ENCODE measurements at regions not wholly inside any gene's neighbourhood (a gene's known extent, or its start where the extent isn't known, plus 50 kb on each side); places are given as distances from the start of the nearest gene placed in this dataset.

DNA sequence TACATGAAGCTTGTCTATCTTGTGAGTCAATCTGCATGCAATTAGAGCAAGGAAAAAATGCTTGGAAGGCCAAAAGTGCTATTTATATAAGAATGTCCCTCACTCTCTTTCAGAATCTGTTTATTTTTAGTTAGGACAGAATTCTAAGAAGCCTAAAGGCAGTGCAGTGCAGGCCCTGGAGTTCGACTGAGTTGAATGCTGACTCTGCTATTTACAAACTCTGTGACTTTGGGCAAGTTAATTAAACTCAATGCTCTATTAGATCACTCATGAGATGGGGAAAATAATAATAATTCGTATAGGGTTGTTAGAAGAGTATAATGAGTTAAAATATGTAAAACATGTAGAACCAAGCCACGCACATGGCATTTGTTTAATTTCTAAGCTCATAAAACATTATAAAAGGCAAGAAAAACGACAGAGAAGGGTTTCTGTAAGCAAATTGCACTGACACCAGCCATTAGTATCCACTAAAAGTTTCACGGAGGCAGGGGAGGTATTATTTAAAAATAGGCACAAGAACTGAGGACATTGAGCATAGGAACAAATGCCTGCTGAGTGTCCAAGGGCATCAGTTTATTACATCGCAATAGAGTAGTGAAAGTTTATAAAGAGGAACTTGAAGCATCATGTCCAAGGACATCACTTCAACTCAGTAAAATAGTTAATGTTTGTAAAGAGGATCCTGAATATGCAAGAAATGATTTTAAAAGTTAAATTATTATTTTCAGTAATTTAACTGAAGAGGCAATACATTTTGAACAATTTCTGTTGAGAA, 115.0 kb upstream of the INPP4B start:
- no peak for DNase-seq (ENCODE audit: low read depth)
- TF ChIP-seq, protein P1, sequence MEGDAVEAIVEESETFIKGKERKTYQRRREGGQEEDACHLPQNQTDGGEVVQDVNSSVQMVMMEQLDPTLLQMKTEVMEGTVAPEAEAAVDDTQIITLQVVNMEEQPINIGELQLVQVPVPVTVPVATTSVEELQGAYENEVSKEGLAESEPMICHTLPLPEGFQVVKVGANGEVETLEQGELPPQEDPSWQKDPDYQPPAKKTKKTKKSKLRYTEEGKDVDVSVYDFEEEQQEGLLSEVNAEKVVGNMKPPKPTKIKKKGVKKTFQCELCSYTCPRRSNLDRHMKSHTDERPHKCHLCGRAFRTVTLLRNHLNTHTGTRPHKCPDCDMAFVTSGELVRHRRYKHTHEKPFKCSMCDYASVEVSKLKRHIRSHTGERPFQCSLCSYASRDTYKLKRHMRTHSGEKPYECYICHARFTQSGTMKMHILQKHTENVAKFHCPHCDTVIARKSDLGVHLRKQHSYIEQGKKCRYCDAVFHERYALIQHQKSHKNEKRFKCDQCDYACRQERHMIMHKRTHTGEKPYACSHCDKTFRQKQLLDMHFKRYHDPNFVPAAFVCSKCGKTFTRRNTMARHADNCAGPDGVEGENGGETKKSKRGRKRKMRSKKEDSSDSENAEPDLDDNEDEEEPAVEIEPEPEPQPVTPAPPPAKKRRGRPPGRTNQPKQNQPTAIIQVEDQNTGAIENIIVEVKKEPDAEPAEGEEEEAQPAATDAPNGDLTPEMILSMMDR (IDR thresholded peaks at IDR 0.05; ENCODE audit: low read depth, low read length, missing control alignments): no peak
- no peak overlapping the region for H3K4me3 ChIP-seq (ENCODE audit: low read depth, low read length)

DNA sequence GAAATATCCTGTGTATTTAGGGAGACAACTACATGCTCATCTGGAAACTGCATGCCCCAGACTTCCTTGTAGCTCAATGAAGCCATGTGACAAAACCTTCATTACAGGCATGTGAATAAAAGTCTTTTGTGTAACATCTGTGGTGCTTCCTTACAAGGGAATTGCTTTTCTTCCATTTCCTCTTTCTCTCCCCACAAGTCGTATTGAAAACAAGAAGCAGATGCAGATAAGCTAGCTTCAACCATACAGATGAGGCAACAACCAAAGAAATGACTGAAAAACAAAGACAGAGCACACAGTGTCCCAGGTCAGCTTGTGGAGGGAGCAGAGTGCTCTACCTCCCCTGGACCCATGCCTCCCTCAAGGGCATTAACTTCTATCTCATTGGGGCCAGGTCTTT, 115.8 kb upstream of the INPP4B start:
- no peak for DNase-seq (ENCODE audit: low read depth)
- H3K4me3 ChIP-seq (ENCODE audit: low read depth, low read length): no peak overlapping the region
- TF ChIP-seq, protein P1 (IDR thresholded peaks at IDR 0.05; ENCODE audit: low read depth, low read length, missing control alignments): no peak

DNA sequence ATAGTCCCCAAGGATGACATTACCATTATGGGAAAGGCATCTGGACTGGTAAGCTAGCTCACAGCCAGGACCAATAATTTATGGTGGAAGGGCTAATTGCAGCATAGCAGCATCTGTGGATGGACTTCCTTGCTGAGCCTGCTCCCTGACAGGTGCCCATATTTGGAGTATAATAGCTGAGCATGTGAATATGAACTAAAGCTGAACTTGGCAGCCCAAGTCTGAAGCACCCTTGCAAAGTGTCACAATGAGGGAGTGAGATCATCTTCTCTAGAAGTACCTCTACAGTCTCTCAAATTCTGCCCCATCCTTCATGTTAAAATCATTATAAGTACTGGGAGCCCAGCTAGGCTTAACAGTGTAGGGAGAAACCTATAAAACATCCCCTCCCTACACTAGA, 128.2 kb upstream of the INPP4B start:
- DNase-seq (ENCODE audit: low read depth): no peak
- TF ChIP-seq, protein P1 (IDR thresholded peaks at IDR 0.05; ENCODE audit: low read depth, low read length, missing control alignments): no peak
- H3K4me3 ChIP-seq (ENCODE audit: low read depth, low read length): no peak overlapping the region

DNA sequence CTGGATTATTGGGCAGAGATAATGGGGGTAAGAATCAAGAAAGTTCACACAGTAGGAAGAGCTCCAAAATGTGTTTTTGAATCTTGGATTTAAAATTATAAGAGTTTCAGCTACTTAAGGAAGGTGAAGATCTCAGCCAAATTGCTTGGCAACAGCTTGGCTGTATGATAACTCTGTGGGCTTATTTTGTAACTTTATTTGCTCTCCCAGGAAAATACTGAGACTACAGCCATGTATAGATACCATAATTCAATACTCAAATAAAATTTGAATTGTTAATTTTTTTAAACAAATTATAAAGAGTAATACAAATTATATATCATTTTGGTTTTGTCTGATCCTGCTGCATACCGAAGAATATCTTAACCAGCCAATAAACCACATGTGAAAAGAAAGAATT, 129.5 kb upstream of the INPP4B start:
- TF ChIP-seq, protein P1 (IDR thresholded peaks at IDR 0.05; ENCODE audit: low read depth, low read length, missing control alignments): no peak
- H3K4me3 ChIP-seq (ENCODE audit: low read depth, low read length): no peak overlapping the region
- DNase-seq (ENCODE audit: low read depth): no peak

DNA sequence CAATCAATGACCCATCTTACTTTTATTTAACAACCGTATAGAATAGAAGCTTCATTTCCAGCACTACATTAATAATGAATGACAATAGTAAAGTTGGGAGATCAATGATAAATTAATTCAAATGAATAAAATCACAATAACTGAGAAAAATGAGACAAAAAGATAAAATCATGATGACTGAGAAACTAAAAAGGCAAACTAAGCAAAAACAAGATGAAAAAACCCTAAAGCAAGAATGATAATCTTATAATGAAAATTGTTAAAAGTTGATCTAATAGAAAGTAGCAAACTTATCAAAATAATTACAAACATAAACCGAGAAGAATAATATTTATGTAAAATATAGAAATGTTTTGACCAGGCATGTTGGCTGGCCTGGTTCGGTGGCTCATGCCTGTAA, 130.4 kb upstream of the INPP4B start:
- DNase-seq (ENCODE audit: low read depth): no peak
- TF ChIP-seq, protein P1 (IDR thresholded peaks at IDR 0.05; ENCODE audit: low read depth, low read length, missing control alignments): no peak
- no peak overlapping the region for H3K4me3 ChIP-seq (ENCODE audit: low read depth, low read length)

DNA sequence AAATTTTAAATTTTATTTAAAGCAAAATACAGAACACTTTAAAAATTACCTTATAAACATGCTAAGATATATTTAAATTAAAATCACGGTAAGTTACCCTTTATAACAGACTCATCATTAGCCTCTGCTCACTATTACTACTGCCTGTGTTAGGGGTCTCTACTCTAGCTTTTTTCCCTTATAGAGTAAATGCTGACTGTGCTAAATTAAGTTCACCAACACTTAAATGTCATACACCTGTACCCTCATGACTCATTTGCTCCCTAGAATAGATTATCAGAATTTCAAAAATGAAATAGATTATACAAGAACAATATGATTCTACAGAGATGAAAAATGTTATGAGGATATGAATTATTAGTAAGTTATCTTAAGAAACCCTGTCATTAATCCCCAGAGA, 131.1 kb upstream of the INPP4B start:
- TF ChIP-seq, protein P1 (IDR thresholded peaks at IDR 0.05; ENCODE audit: low read depth, low read length, missing control alignments): no peak
- no peak for DNase-seq (ENCODE audit: low read depth)
- H3K4me3 ChIP-seq (ENCODE audit: low read depth, low read length): no peak overlapping the region

DNA sequence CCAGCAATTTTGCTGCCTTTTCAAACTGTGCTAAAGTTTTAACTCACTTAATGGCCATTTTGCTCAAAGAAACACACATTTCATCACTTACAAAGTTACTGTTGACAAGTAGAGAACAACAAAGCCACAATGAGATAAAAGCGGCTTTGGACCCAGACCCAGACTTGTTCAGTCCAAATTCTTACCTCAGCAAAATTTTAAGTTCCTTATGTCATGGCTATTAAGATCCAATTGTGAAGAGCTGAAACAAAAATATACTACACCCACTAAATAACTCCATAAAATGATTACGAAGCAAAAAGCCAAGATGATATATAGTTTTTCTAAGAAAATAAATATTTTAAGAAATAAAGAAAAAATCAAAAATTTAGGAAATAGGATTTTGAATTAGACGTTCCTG, 137.0 kb upstream of the INPP4B start:
- TF ChIP-seq, protein P1 (IDR thresholded peaks at IDR 0.05; ENCODE audit: low read depth, low read length, missing control alignments): no peak
- no peak for DNase-seq (ENCODE audit: low read depth)
- H3K4me3 ChIP-seq (ENCODE audit: low read depth, low read length): no peak overlapping the region

Measured in GM12864 (cell line).